MCF 10A (cell line): ENCODE measurements at regions not wholly inside any gene's neighbourhood (a gene's known extent, or its start where the extent isn't known, plus 50 kb on each side); places are given as distances from the start of the nearest gene placed in this dataset.
A peak's percentile ranks its signal among the peaks of the same experiment; 100 is the strongest.

Experiments used
- BruUV-seq: library from RNA; stranded (reverse); fragments of 400-500 nt; replicated peaks from 2 replicates; lab custom pipeline; 2021; lab: Mats Ljungman, UMichigan
- CTCF ChIA-PET: fragments of 300-600 bp; sonication (Branson Sonifier 250); formaldehyde crosslinking; extraction: SDS; loops from one replicate; lab custom pipeline; 2021; ENCODE audit warnings: antibody characterized with exemption, inconsistent platforms; lab: Yijun Ruan, JAX
- POLR2A ChIA-PET: fragments of 300-600, 350-650 bp; sonication (Branson Sonifier 250); formaldehyde crosslinking; extraction: SDS; loops from one replicate; lab custom pipeline; 2020; ENCODE audit warnings: antibody characterized with exemption, inconsistent platforms; lab: Yijun Ruan, JAX
- DNase-seq: peaks from one replicate; pipeline ENCODE4 v3.0.0-alpha.2; 2018; ENCODE audit not compliant: unreplicated experiment
- H3K27ac Mint-ChIP-seq: one replicate; pipeline ENCODE4 v1.8.0; 2022; ENCODE audit warnings: mild to moderate bottlenecking, low read depth, mixed read lengths; ENCODE audit not compliant: unreplicated experiment
- H3K27me3 Mint-ChIP-seq: one replicate; pipeline ENCODE4 v1.8.0; 2022; ENCODE audit warnings: mixed read lengths; ENCODE audit not compliant: insufficient read depth, unreplicated experiment
- H3K36me3 Mint-ChIP-seq: one replicate; pipeline ENCODE4 v1.8.0; 2022; ENCODE audit warnings: mild to moderate bottlenecking, moderate library complexity, mixed read lengths; ENCODE audit not compliant: insufficient read depth, unreplicated experiment
- H3K4me1 Mint-ChIP-seq: one replicate; pipeline ENCODE4 v1.8.0; 2022; ENCODE audit warnings: mixed read lengths; ENCODE audit not compliant: insufficient read depth, unreplicated experiment
- H3K4me3 Mint-ChIP-seq: one replicate; pipeline ENCODE4 v1.8.0; 2022; ENCODE audit warnings: mild to moderate bottlenecking, moderate library complexity, mixed read lengths; ENCODE audit not compliant: unreplicated experiment
- H3K9me3 Mint-ChIP-seq: one replicate; pipeline ENCODE4 v1.8.0; 2022; ENCODE audit warnings: mixed read lengths; ENCODE audit not compliant: unreplicated experiment
- CTCF ChIP-seq: fragments of 200-600 bp; IDR thresholded peaks from one replicate; pipeline ENCODE4 v1.8.0; 2022; ENCODE audit warnings: antibody characterized with exemption, mild to moderate bottlenecking; ENCODE audit not compliant: unreplicated experiment
- intact Hi-C: fragments of 100-400 bp; cut with micrococcal nuclease; formaldehyde crosslinking; loops from 2 replicates; pipeline ENCODE4 v1.14.1; 2022

- no TSS peak for BruUV-seq
- ChIA-PET CTCF (interaction anchor here (0.6 to 1.3 kb wide), 2 partner anchors 11 to 606 kb away, joined by 3 read pairs; no protein-coding TSS in a partner anchor), POLR2A (interaction anchor here (1.4 kb wide), 1 partner anchor 12 kb away, joined by 3 read pairs; no protein-coding TSS in a partner anchor)
- no peaks in the 10 kb centered on the region for H3K9me3 Mint-ChIP-seq
- H3K36me3 Mint-ChIP-seq, result no peaks in the 10 kb centered on the region
- no peak for TF ChIP-seq CTCF
- no peaks in the 10 kb centered on the region for H3K4me1 Mint-ChIP-seq
- no peak for DNase-seq
- intact Hi-C loops, result no loop called here
- no peak overlapping the region for H3K27ac Mint-ChIP-seq
- H3K27me3 Mint-ChIP-seq, result peaks cover 20% of the 10 kb centered on the region
- H3K4me3 Mint-ChIP-seq, result no peak overlapping the region
These were observed 130.6 kb downstream of the SPP2 start for GRCh38 chr2:234181121-234181520.

GRCh38 chr2:234179031-234179363, 128.5 kb downstream of the SPP2 start:
- ChIA-PET POLR2A (no interaction called here), CTCF (no interaction called here)
- Mint-ChIP-seq H3K27me3 (peaks cover 9% of the 10 kb centered on the region), H3K27ac (no peak overlapping the region), H3K9me3 (no peaks in the 10 kb centered on the region), H3K36me3 (no peaks in the 10 kb centered on the region), H3K4me1 (no peaks in the 10 kb centered on the region), H3K4me3 (no peak overlapping the region)
- intact Hi-C loops, result no loop called here
- TF ChIP-seq CTCF, result no peak
- BruUV-seq, result no TSS peak
- DNase-seq, result no peak

- H3K27ac Mint-ChIP-seq, result no peak overlapping the region
- no peaks in the 10 kb centered on the region for H3K9me3 Mint-ChIP-seq
- intact Hi-C loops, result no loop called here
- DNase-seq, result peak; percentile 34
- POLR2A ChIA-PET, result no interaction called here
- no peak overlapping the region for H3K4me3 Mint-ChIP-seq
- no peaks in the 10 kb centered on the region for H3K4me1 Mint-ChIP-seq
- no peak for TF ChIP-seq CTCF
- CTCF ChIA-PET, result no interaction called here
- BruUV-seq, result no TSS peak
- H3K36me3 Mint-ChIP-seq, result no peaks in the 10 kb centered on the region
- H3K27me3 Mint-ChIP-seq, result peaks cover 4% of the 10 kb centered on the region
These were observed 128.0 kb downstream of the SPP2 start for GRCh38 chr2:234178330-234179030.

GRCh38 chr2:234175649-234176048, 125.1 kb downstream of the SPP2 start:
- H3K36me3 Mint-ChIP-seq, result no peaks in the 10 kb centered on the region
- intact Hi-C loops, result no loop called here
- POLR2A ChIA-PET, result no interaction called here
- H3K27ac Mint-ChIP-seq, result no peak overlapping the region
- no peaks in the 10 kb centered on the region for H3K9me3 Mint-ChIP-seq
- H3K4me3 Mint-ChIP-seq, result no peak overlapping the region
- TF ChIP-seq CTCF, result no peak
- H3K4me1 Mint-ChIP-seq, result no peaks in the 10 kb centered on the region
- no peak for DNase-seq
- no TSS peak for BruUV-seq
- H3K27me3 Mint-ChIP-seq, result no peaks in the 10 kb centered on the region
- CTCF ChIA-PET, result interaction anchor here (0.6 kb wide), 1 partner anchor 16 kb away, joined by 3 read pairs; no protein-coding TSS in a partner anchor
